Thyroid gland (tissue), 4 donors: ENCODE measurements at regions not wholly inside any gene's neighbourhood (a gene's known extent, or its start where the extent isn't known, plus 50 kb on each side); places are given as distances from the start of the nearest gene placed in this dataset.

Source experiments
- CTCF ChIP-seq, 6 experiments: fragments of 200-600 bp in 3 of 6; fragments of 450-650 bp in 3 of 6; sonication (generic) in 3 of 6; IDR thresholded peaks; one replicate each; pipeline ENCODE4 v1.5.1; 2016 to 2019; ENCODE audit warnings: antibody characterized with exemption in 6 of 6, mild to moderate bottlenecking in 2 of 6, inconsistent platforms in 1 of 6, moderate library complexity in 1 of 6
- POLR2A ChIP-seq, 2 donors: fragments of 450-650 bp; IDR thresholded peaks; one replicate each; pipeline ENCODE4 v1.6.1; 2017; ENCODE audit warnings: antibody characterized with exemption in 2 of 2, mild to moderate bottlenecking in 2 of 2, moderate library complexity in 1 of 2

- no peak for TF ChIP-seq POLR2A (IDR thresholded peaks at IDR 0.05)
- TF ChIP-seq CTCF (IDR thresholded peaks at IDR 0.05): no peak
These were observed 125.6 kb downstream of the SOCS6 start for GRCh38 chr18:70414315-70414900.
